H9 (cell line): ENCODE measurements at regions not wholly inside any gene's neighbourhood (a gene's known extent, or its start where the extent isn't known, plus 50 kb on each side); places are given as distances from the start of the nearest gene placed in this dataset.

Experiments used
- DNase-seq: peaks from one replicate; pipeline ENCODE4 v3.0.0-alpha.2; 2017
- H2AFZ ChIP-seq: one replicate; pipeline ENCODE4 v1.6.1; 2013; ENCODE audit warnings: mild to moderate bottlenecking, low read length, control low read depth, moderate library complexity
- H2AK5ac ChIP-seq: 2 replicates; pipeline ENCODE4 v1.6.1; 2013; ENCODE audit warnings: low read length, control low read depth, mixed read lengths; ENCODE audit not compliant: insufficient read length
- H2BK120ac ChIP-seq: one replicate; pipeline ENCODE4 v1.6.1; 2013; ENCODE audit warnings: low read depth, mild to moderate bottlenecking, low read length, control low read depth, inconsistent platforms; ENCODE audit not compliant: poor library complexity, severe bottlenecking
- H2BK12ac ChIP-seq: 2 replicates; pipeline ENCODE4 v1.6.1; 2013; ENCODE audit warnings: low read length, control low read depth, mixed read lengths, low read depth; ENCODE audit not compliant: insufficient read length
- H2BK15ac ChIP-seq: 2 replicates; pipeline ENCODE4 v1.6.1; 2013; ENCODE audit warnings: low read depth, low read length, control low read depth
- H2BK20ac ChIP-seq: one replicate; pipeline ENCODE4 v1.6.1; 2013; ENCODE audit warnings: low read depth, mild to moderate bottlenecking, low read length, control low read depth, inconsistent platforms; ENCODE audit not compliant: poor library complexity, severe bottlenecking
- H2BK5ac ChIP-seq: 2 replicates; pipeline ENCODE4 v1.6.1; 2013; ENCODE audit warnings: low read length, control low read depth, mixed read lengths; ENCODE audit not compliant: insufficient read length
- H3K14ac ChIP-seq: 2 replicates; pipeline ENCODE4 v1.6.1; 2013; ENCODE audit warnings: low read length, control low read depth; ENCODE audit not compliant: insufficient read depth
- H3K18ac ChIP-seq: 2 replicates; pipeline ENCODE4 v1.6.1; 2013; ENCODE audit warnings: low read depth, mild to moderate bottlenecking, mixed read lengths, low read length, control low read depth; ENCODE audit not compliant: insufficient read length
- H3K23ac ChIP-seq: 2 replicates; pipeline ENCODE4 v1.6.1; 2013; ENCODE audit warnings: low read length, control low read depth, mixed read lengths, low read depth; ENCODE audit not compliant: insufficient read length
- H3K23me2 ChIP-seq: 2 replicates; pipeline ENCODE4 v1.6.1; 2013; ENCODE audit warnings: low read depth, mild to moderate bottlenecking, mixed read lengths, low read length, control low read depth; ENCODE audit not compliant: insufficient read length, poor library complexity, severe bottlenecking
- H3K27ac ChIP-seq: 2 replicates; pipeline ENCODE4 v1.5.1; 2013; ENCODE audit warnings: low read length, control low read depth, mixed read lengths, low read depth; ENCODE audit not compliant: insufficient read length
- H3K27me3 ChIP-seq: 2 replicates; pipeline ENCODE4 v1.6.1; 2013; ENCODE audit warnings: low read length, control low read depth, inconsistent platforms; ENCODE audit not compliant: insufficient read depth
- H3K4ac ChIP-seq: 2 replicates; pipeline ENCODE4 v1.6.1; 2013; ENCODE audit warnings: low read depth, mild to moderate bottlenecking, control low read depth, inconsistent platforms, low read length, moderate library complexity
- H3K4me1 ChIP-seq: 2 replicates; pipeline ENCODE4 v1.6.1; 2013; ENCODE audit warnings: low read length, control low read depth, inconsistent platforms; ENCODE audit not compliant: insufficient read depth
- H3K4me2 ChIP-seq: 2 replicates; pipeline ENCODE4 v1.6.1; 2013; ENCODE audit warnings: low read length, control low read depth, mixed read lengths; ENCODE audit not compliant: insufficient read length, insufficient read depth
- H3K56ac ChIP-seq: 2 replicates; pipeline ENCODE4 v1.6.1; 2013; ENCODE audit warnings: low read depth, mild to moderate bottlenecking, mixed read lengths, low read length, control low read depth; ENCODE audit not compliant: insufficient read length
- H3K79me1 ChIP-seq: 2 replicates; pipeline ENCODE4 v1.6.1; 2013; ENCODE audit warnings: low read depth, mild to moderate bottlenecking, moderate library complexity, low read length, control low read depth, inconsistent platforms; ENCODE audit not compliant: insufficient read depth, poor library complexity, severe bottlenecking
- H3K79me2 ChIP-seq: 2 replicates; pipeline ENCODE4 v1.6.1; 2013; ENCODE audit warnings: low read length, control low read depth, inconsistent platforms; ENCODE audit not compliant: insufficient read depth
- H3K9ac ChIP-seq: 2 replicates; pipeline ENCODE4 v1.6.1; 2013; ENCODE audit warnings: low read length, control low read depth, mixed read lengths; ENCODE audit not compliant: insufficient read length; ENCODE audit errors: extremely low read depth
- H3K9me3 ChIP-seq: one replicate; pipeline ENCODE4 v1.6.1; 2013; ENCODE audit warnings: low read depth, low read length, inconsistent platforms; ENCODE audit not compliant: control insufficient read depth
- H3T11ph ChIP-seq: one replicate; pipeline ENCODE4 v1.6.1; 2013; ENCODE audit warnings: mild to moderate bottlenecking, low read length, control low read depth, inconsistent platforms
- H4K20me1 ChIP-seq: one replicate; pipeline ENCODE4 v1.6.1; 2013; ENCODE audit not compliant: control insufficient read depth, insufficient read length, insufficient read depth
- H4K5ac ChIP-seq: 2 replicates; pipeline ENCODE4 v1.6.1; 2013; ENCODE audit warnings: low read depth, mild to moderate bottlenecking, mixed read lengths, low read length, control low read depth; ENCODE audit not compliant: insufficient read length
- H4K8ac ChIP-seq: replicated peaks from 2 replicates; pipeline ENCODE4 v1.6.1; 2013; ENCODE audit warnings: low read length, control low read depth, mixed read lengths, low read depth; ENCODE audit not compliant: insufficient read length
- H4K91ac ChIP-seq: 2 replicates; pipeline ENCODE4 v1.6.1; 2013; ENCODE audit warnings: low read depth, mild to moderate bottlenecking, moderate library complexity, mixed read lengths, low read length, control low read depth; ENCODE audit not compliant: insufficient read length
- H3K27ac Mint-ChIP-seq, 3 experiments: 2 replicates in 2 of 3; 3 replicates in 1 of 3; pipeline ENCODE4 v1.8.0; 2020 to 2021; ENCODE audit warnings: mixed read lengths in 3 of 3, mild to moderate bottlenecking in 1 of 3, moderate library complexity in 1 of 3
- H3K27me3 Mint-ChIP-seq: 2 replicates; pipeline ENCODE4 v1.8.0; 2021; ENCODE audit warnings: low read depth, mild to moderate bottlenecking, moderate library complexity, mixed read lengths
- H3K36me3 Mint-ChIP-seq, 3 experiments: 2 replicates in 2 of 3; 3 replicates in 1 of 3; pipeline ENCODE4 v1.8.0; 2020 to 2021; ENCODE audit warnings: low read depth in 3 of 3, mixed read lengths in 3 of 3; ENCODE audit not compliant: insufficient read depth in 1 of 3
- H3K4me1 Mint-ChIP-seq, 2 experiments: 2 replicates each; pipeline ENCODE4 v1.8.0; 2020; ENCODE audit warnings: mixed read lengths in 2 of 2
- H3K4me3 Mint-ChIP-seq, 2 experiments: 2 replicates in 1 of 2; 3 replicates in 1 of 2; pipeline ENCODE4 v1.8.0; 2020 to 2021; ENCODE audit warnings: mild to moderate bottlenecking in 2 of 2, mixed read lengths in 2 of 2, moderate library complexity in 1 of 2
- H3K9me3 Mint-ChIP-seq, 2 experiments: 2 replicates in 1 of 2; 3 replicates in 1 of 2; pipeline ENCODE4 v1.8.0; 2020; ENCODE audit warnings: mild to moderate bottlenecking in 2 of 2, mixed read lengths in 2 of 2, moderate library complexity in 1 of 2
- WGBS: extraction: QIAGEN DNeasy Blood & Tissue Kit; methylation state at CpG from one replicate; pipeline ENCODE4 v1.1.7; 2013; ENCODE audit warnings: missing lambda C conversion rate, low lambda C conversion rate, mixed read lengths; ENCODE audit not compliant: insufficient read length; ENCODE audit errors: extremely low coverage; 5-methylcytosine and 5-hydroxymethylcytosine counted together
- TF ChIP-seq, protein P1 (sequence below): fragments of 200-600 bp; sonication (generic); conservative IDR thresholded peaks from 3 replicates; pipeline ENCODE4 v1.8.0; 2021; ENCODE audit warnings: antibody characterized with exemption, mild to moderate bottlenecking

DNA sequence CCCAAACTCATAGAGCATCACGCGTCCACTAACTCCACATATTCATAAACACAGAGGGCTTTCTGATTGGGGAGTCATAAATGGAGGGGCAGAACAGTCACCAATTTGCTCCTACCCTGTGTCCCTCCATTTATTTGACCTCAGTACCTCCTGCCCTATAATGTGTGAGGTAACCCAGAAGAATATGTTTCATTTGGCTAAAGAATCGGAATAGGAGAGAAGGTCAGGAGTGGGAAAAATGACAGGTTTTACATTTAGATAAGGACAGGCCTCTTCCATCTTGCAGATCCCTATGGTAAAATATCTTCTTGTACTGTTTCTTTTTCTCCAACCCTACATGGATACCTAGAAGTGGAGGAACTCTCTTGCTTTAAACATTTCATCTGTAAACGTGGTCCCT lies 578.0 kb downstream of the TUSC7 start:
- H4K91ac ChIP-seq = no peak overlapping the region
- no peaks in the 10 kb centered on the region for H3K9me3 ChIP-seq
- H3K27ac ChIP-seq = no peak overlapping the region
- H3K56ac ChIP-seq = no peak overlapping the region
- no peak overlapping the region for H2AK5ac ChIP-seq
- no peak overlapping the region for H4K5ac ChIP-seq
- TF ChIP-seq, protein P1, sequence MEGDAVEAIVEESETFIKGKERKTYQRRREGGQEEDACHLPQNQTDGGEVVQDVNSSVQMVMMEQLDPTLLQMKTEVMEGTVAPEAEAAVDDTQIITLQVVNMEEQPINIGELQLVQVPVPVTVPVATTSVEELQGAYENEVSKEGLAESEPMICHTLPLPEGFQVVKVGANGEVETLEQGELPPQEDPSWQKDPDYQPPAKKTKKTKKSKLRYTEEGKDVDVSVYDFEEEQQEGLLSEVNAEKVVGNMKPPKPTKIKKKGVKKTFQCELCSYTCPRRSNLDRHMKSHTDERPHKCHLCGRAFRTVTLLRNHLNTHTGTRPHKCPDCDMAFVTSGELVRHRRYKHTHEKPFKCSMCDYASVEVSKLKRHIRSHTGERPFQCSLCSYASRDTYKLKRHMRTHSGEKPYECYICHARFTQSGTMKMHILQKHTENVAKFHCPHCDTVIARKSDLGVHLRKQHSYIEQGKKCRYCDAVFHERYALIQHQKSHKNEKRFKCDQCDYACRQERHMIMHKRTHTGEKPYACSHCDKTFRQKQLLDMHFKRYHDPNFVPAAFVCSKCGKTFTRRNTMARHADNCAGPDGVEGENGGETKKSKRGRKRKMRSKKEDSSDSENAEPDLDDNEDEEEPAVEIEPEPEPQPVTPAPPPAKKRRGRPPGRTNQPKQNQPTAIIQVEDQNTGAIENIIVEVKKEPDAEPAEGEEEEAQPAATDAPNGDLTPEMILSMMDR = no peak
- no peaks in the 10 kb centered on the region for H3K79me2 ChIP-seq
- no peaks in the 10 kb centered on the region for H3K23me2 ChIP-seq
- H3K36me3 Mint-ChIP-seq = no peaks in the 10 kb centered on the region
- no peak for DNase-seq
- H3T11ph ChIP-seq = no peak overlapping the region
- H3K4me1 ChIP-seq = peaks cover 3% of the 10 kb centered on the region
- H3K9ac ChIP-seq = no peak overlapping the region
- H2BK20ac ChIP-seq = no peak overlapping the region
- H2BK15ac ChIP-seq = no peak overlapping the region
- H3K23ac ChIP-seq = no peak overlapping the region
- no peak overlapping the region for H3K4me3 Mint-ChIP-seq
- no peak overlapping the region for H3K14ac ChIP-seq
- no peaks in the 10 kb centered on the region for H3K79me1 ChIP-seq
- peaks cover 10% of the 10 kb centered on the region in 2 experiments for H3K4me1 Mint-ChIP-seq
- H2BK12ac ChIP-seq = no peak overlapping the region
- no peak overlapping the region for H3K4ac ChIP-seq
- H3K4me2 ChIP-seq = no peak overlapping the region
- no peak overlapping the region for H3K27ac Mint-ChIP-seq
- no peaks in the 10 kb centered on the region for H3K27me3 ChIP-seq
- H2BK120ac ChIP-seq = no peak overlapping the region
- no peak overlapping the region for H3K18ac ChIP-seq
- H2BK5ac ChIP-seq = no peak overlapping the region
- H3K9me3 Mint-ChIP-seq = no peaks in the 10 kb centered on the region
- WGBS = no CpG with 5 or more reads among the region's 4 CpGs
- no peaks in the 10 kb centered on the region for H3K27me3 Mint-ChIP-seq
- H4K8ac ChIP-seq = no peak overlapping the region
- no peak overlapping the region for H2AFZ ChIP-seq
- H4K20me1 ChIP-seq = no peaks in the 10 kb centered on the region
